ENCODE measurements at regions not wholly inside any gene's neighbourhood (a gene's known extent, or its start where the extent isn't known, plus 50 kb on each side); places are given as distances from the start of the nearest gene placed in this dataset.
"Not testable (repeated sequence)": the region's sequence is repeated elsewhere in the genome, so short reads cannot be mapped to it uniquely, and the experiment has no call there.

DNA sequence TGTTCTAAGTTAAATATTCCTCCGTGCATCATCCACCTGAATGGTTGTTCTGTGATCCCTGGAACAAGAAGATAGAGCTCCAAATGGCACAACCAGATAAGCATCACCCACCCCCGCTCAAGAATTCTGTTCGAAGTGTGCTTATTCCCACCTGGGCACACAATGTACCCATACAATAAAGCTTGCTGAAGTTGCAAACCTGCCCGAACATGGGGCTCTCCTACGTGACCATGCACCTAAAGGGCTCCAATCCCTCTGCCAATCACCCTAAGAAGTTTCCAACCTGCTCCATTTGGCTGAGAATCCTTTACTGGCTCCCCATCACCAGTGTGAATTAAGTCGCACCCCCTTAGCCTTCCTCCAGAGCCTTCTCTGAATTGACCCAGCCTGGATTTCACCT lies 1157.4 kb downstream of the TBC1D22A start:
- no peak for DNase-seq

DNA sequence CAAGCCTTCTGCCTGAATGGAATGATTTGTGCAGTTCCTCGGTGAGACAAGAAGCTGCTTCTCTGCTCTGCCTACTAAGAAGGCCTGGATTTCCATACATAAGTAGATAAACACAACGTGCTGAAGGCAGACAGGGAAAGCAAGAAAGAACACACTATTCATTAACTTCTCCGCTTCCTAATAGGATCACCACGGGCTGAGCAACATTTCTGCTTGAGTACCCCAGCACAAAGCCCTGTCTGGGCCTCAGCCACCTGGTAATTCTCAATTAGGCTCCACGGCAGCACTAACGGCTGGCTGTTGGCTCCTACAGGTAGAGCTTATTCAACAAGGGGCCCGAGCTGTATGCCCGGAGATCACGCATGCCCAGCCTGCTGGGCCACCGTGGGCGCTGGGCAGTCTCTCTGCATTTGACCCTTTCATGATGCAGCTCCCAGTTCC lies 1156.6 kb downstream of the TBC1D22A start:
- no peak for DNase-seq

GRCh38 chr22:47918276-47918921 lies 1155.9 kb downstream of the TBC1D22A start:
- no peak for DNase-seq

DNA sequence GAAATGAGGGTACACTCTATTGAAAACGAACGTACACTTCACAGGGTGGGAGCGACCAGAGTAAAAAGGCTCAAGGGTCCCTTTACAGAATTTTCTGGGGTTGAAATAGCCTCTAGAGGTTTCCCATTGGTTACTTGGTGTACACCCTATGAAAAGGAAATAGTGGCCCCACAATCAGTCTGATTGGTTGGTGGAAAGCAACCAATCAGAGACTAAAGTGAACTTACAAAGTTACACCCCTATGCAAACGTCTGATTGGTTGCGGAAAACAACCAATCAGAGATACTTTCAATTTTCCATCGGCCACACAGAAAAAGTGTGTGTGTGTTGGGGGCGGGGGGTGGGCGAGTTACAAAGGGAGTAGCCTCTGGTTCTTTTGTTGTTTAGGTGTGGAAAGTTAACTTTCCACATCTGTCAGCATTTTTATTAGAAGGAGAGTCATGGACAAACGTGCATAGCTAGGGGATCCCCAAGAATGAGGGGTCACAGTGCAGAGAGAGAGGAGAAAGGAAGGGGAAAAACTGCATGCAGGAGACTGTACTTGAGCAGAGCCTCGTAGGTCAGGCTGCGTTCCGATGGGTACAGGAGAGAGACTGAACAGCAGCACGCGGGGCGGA lies 1152.1 kb downstream of the TBC1D22A start:
- no peak for DNase-seq

DNA sequence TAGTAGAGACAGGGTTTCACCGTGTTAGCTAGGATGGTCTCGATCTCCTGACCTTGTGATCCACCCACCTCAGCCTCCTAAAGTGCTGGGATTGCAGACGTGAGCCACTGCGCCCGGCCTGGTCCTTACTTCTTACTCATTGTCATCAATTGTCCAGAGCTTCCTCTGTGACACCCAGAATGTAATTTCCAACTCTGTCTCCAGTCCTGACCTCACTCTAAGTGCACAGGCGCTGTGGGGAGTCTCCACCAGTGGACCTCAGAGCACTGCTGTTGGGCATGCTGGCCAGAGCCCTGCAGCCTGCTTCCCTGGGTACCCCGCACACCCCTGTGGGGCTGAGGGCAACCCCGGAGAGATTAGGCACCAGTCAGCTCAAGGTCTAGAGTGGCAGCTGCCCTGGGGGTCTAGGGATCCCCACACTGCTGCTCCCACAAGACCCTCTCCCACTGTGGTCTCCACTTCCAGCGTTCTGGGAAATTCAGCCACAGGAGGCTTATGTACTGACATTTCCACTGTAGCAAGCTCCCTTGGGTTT lies 1140.3 kb downstream of the TBC1D22A start:
- DNase-seq: no peak

- no peak for DNase-seq
Measured at GRCh38 chr22:47901911-47902310, 1139.5 kb downstream of the TBC1D22A start.

DNA sequence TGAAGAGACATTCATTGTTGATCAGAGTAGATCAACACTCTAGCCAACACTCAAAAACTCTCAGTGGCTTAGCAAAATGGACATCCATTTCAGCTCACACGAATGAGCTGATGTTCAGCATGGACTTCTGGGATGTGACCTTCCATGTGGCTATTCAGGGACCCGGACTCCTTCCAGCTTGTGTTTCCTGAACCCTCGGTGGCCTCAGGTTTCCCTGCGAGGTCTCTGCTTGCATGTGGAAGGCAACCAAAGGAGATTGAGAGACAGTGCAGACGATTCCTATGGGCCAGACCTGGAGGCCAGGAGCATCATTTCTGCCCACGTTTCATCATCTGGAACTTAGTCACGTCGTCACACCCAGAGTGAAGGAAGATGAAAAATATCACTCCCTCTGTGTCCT lies 1137.4 kb downstream of the TBC1D22A start:
- no peak for DNase-seq

DNA sequence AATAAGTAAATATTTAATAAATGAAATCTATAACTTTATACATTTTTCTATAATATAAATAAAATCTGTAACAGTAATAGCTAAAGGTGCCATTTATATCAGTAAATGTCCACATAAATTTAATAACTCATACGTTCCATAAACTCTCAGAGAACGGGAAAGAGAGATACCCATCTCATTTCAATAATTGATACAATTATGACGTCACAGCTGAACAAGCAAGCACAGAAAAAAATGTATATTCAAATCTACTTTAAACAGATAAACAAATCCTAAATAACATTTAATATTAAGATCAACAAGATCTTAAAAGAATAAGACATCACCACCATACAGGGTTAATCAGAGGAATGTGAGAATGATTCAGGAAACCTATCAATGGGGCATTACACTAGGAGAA lies 1136.5 kb downstream of the TBC1D22A start:
- no peak for DNase-seq

DNA sequence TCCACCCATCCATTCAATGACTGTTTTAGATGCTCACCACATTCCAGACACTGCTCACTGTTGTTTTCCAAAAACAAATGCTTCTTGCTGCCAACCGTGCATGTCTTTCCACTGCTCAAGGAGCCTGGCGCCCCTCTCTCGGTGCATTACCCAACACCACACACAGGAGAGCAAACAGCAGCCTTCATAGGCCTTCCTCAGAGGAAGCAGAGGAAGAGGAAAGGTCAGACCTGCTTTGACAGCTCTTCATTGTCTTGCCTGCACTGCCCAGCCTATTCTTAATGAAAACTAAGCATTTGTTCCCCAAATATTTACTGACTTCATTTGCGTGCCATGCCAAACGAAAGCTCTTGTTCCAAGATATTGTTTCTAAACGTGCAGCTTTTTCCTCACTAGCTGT lies 1129.2 kb downstream of the TBC1D22A start:
- no peak for DNase-seq

DNA sequence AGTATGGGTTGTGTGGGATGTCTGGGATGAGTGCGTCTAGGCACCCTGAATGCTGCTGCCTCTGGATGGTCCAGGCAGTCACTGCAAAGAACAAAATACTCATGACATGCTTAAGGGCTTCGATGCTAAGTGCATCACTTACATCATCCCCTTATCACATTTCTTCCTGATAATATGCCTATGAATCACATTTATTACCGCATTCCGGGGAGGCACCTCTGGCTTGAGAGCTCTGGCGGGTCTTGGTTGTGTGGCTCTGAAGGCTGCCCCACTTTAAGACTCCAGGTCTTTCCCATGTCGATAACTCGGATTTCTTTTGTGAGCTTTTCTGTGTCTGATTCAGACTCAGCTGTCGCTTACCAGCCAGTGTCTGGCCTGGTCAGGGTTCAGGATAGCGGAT lies 1126.4 kb downstream of the TBC1D22A start:
- DNase-seq: no peak

DNA sequence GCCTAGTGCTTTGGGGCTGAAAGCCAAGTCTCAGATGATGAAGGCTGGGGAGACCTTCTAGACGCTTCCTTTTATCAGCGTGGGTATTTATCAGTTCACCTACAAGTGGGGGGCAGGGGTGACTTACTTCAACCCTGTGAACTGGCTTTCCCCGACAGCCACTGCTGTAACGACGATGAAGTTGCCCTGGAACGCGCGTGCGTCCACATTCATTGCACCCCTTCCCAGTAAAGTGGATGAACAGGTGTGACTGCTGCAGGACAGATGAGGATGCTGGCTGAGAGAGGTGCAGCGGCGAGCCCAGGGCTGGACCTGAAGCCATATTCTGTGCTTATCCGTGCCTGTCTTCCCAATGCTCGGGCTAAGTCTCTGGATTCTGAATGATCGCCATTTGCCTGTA lies 1122.3 kb downstream of the TBC1D22A start:
- no peak for DNase-seq

GRCh38 chr22:47884200-47884599 lies 1121.8 kb downstream of the TBC1D22A start:
- no peak for DNase-seq

GRCh38 chr22:47883757-47884156 lies 1121.3 kb downstream of the TBC1D22A start:
- no peak for DNase-seq

DNA sequence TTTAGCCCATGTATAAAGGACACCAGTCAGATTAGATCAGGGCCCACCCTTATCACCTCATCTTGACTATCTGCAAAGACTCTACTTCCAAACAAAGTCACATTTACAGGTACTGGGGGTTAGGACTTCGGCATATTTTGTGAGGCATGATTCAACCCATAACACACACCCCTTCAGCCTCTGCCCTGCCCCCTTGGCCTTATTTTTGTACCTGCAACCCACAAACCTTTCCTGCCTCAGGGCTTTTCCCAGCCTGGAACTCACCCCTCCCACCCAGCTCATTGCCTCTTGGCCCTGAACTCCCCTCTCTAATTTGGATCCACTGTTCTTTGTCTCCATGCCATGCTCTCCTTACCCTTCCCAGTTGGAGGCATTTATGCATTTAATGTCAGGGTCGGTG lies 1116.9 kb downstream of the TBC1D22A start:
- no peak for DNase-seq

- DNase-seq: no peak
Measured at GRCh38 chr22:47878460-47878859, 1116.0 kb downstream of the TBC1D22A start.

DNA sequence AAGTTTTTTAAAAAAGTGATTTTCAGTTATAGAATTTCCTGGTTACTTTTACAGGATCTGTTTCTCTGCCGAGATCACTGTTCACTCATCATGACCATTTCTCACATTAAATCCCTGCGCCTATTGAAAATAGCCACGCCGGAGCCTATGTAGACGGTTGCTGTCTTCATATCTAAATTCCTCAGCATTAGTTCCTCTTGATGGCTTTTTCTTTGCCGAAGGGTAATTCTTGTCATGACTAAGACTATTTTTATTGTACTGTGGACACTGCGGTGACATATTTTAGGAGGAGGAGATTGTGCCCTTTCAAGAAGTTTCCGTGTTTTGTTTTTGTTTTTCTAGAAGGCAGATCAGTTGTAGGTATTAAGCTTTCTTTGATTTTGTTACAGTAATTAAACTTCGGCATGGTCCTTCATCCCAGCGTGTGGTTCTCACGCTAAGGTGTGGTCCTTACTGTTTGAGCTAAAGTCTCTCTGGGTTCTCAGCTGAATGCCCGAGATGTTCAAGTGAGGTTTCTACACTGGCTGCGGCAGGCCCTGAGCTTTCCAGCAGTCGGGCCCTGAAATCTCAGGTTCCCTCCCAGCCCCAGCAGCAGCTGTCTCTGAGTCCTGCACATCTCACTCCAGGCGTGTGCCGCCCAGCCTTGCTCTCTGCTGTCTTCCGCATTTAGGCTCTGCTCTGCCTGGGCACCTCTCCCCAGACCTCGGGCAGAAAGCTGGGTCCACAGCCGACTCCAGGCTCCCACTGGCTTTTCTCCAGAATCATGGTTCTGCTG lies 1110.5 kb downstream of the TBC1D22A start:
- no peak for DNase-seq

DNA sequence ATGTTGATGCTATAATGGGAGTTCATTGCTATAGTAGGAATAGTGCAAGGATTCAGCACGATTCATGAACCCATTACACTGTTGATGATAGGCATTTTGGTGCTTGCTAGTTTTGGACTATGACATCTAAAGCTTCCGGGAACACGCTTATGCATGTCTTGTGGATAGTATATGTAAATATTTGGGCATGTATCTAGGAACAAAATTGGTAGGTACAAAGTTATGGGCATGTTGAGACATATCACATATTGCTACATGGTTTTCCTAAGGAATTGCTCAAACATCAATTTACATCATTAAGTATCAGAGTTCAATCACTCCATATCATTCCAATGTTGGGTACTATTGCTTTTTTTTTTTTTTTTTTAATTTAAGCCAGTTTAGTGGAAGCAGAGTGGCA lies 1103.2 kb downstream of the TBC1D22A start:
- DNase-seq: no peak

DNA sequence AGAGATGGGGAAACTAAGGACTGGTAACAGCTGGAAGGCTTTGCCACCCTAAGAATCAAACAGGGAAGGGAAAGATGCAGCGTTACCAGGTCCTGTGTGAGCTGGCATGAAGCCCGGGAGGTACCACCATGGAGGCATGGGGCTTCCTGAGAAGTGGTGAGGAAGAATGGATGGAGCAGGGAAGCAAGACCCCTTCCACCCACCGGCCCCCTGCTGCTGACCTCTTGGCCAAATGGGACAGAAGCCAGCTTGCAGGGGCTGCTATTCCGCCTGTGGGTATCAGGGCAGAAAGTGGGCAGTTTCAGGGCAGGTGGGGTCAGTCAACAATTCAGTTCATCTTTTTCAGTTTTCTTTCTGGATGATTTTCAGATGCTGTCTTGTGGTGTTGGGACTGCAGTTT lies 1099.9 kb downstream of the TBC1D22A start:
- DNase-seq: no peak

DNA sequence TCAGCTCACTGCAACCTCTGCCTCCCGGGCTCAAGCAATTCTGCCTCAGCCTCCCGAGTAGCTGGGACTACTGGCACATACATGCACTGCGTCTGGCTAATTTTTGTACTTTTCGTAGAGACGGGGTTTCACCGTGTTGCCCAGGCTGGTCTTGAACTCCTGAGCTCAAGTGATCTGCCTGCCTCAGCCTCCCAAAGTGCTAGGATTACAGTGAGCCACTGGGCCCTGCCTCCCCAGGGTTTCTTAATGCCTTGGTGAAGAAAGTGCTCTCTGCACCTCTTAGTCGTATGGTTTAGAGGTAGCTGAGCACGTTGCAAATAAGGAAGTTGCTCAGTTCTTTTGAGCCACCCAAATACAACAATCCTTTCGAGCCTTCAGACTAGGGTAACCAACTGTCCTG lies 1098.5 kb downstream of the TBC1D22A start:
- not testable (repeated sequence) for DNase-seq

GRCh38 chr22:47859881-47860525 lies 1097.6 kb downstream of the TBC1D22A start:
- DNase-seq: no peak

DNA sequence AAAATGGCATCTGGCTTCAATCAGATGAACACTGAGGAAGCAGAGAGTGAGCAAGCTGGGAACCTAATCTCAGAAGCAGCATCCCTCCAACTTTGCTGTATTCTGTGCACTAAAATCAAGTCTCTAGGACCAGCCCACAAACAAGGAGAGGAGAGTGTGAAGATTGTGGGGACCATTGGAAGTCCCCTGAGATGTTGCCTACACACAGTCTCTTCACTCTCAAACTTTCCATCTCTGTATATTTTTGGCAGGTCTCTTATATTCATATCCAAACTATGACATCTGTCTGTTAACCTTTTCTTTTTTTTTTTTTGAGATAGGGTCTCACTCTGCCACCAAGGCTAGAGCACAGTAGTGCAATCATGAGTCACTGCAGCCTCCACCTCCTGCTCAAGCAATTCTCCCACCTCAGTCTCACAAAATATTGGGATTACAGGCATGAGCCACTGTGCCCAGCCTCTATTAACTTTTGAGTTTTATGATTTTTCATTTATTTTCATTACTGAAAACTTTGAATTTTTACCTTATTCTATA lies 1096.4 kb downstream of the TBC1D22A start:
- no peak for DNase-seq

- DNase-seq: no peak
Measured at GRCh38 chr22:47854680-47855079, 1092.2 kb downstream of the TBC1D22A start.

DNA sequence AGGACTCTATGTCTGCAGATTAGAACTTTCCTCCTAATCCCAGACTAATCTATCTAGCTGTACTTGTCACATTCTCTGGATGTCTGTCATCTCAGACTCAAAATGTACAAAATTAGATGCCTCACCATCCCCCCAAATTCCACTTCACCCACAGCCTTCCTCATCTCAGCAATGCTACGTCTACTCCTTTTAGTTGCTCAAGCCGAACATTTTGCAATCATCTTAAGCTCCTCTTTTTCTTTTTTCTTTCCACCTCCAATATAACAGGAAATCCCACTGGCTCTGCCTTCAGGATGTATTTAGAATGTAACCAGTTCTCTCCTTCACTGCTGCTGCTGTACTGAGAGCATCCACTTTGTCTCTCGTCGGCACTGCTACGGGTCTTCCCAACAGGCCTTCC lies 1091.8 kb downstream of the TBC1D22A start:
- no peak for DNase-seq

All from bone marrow (tissue), 2 donors.